ENCODE measurements at regions not wholly inside any gene's neighbourhood (a gene's known extent, or its start where the extent isn't known, plus 50 kb on each side); places are given as distances from the start of the nearest gene placed in this dataset.
A peak's percentile ranks its signal among the peaks of the same experiment; 100 is the strongest.

DNA sequence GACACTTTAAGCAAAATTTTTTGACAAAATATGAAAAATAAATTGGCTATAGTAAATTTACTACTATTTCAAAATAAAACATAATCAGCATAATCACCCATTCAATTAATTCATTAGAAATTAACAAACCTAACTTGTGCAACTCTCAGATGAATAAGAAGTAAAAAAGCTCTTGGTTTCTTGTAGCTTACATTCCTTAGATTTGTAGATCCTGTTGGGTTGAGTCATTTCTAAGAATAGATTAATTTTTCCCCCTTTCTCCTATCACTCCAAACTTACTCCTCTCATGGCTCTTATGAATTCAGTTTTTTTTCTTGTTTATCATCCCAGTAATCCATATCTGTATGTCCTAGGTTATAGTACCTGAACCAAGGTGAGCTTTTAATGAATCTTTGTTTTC is 230.9 kb upstream of the LRIG3 start:
- H3K9me3 ChIP-seq (ENCODE audit: control insufficient read depth, insufficient read depth, low read length): no peaks in the 10 kb centered on the region
- H3K79me2 ChIP-seq (ENCODE audit: control insufficient read depth, low read length): no peaks in the 10 kb centered on the region
- H3K4me3 ChIP-seq (ENCODE audit: low read length): no peak overlapping the region
- no peaks in the 10 kb centered on the region for H3K9me2 ChIP-seq (replicated peaks; ENCODE audit: control insufficient read depth, low read length)
- TF ChIP-seq CTCF (IDR thresholded peaks at IDR 0.05; ENCODE audit: low read depth, low read length, poor library complexity, severe bottlenecking) (no peak), EZH2phosphoT487 (IDR thresholded peaks at IDR 0.05; ENCODE audit: borderline replicate concordance, low read length) (no peak)
- H3K36me3 ChIP-seq (ENCODE audit: control insufficient read depth, low read length): no peaks in the 10 kb centered on the region
- H3K27me3 ChIP-seq (ENCODE audit: control insufficient read depth, low read length): no peaks in the 10 kb centered on the region
- no peaks in the 10 kb centered on the region for H3K4me1 ChIP-seq (ENCODE audit: control insufficient read depth, low read length)
- no peaks in the 10 kb centered on the region for H4K20me1 ChIP-seq (ENCODE audit: control insufficient read depth, insufficient read depth, low read depth, low read length)
- no peaks in the 10 kb centered on the region for H3F3A ChIP-seq (ENCODE audit: control insufficient read depth, insufficient read depth)
- no peak overlapping the region for H3K27ac ChIP-seq (ENCODE audit: low read depth, low read length)
- no peak overlapping the region for H3K4me2 ChIP-seq (ENCODE audit: low read length)

GRCh38 chr12:59149995-59150642 is 229.8 kb upstream of the LRIG3 start:
- Histone ChIP-seq H3K79me2 (ENCODE audit: control insufficient read depth, low read length) (no peaks in the 10 kb centered on the region), H3K4me2 (ENCODE audit: low read length) (no peak overlapping the region), H3K36me3 (ENCODE audit: control insufficient read depth, low read length) (no peaks in the 10 kb centered on the region), H3K9me2 (replicated peaks; ENCODE audit: control insufficient read depth, low read length) (no peaks in the 10 kb centered on the region), H3K4me1 (ENCODE audit: control insufficient read depth, low read length) (no peaks in the 10 kb centered on the region), H4K20me1 (ENCODE audit: control insufficient read depth, insufficient read depth, low read depth, low read length) (no peaks in the 10 kb centered on the region), H3K9me3 (ENCODE audit: control insufficient read depth, insufficient read depth, low read length) (no peaks in the 10 kb centered on the region), H3K4me3 (ENCODE audit: low read length) (no peak overlapping the region), H3F3A (ENCODE audit: control insufficient read depth, insufficient read depth) (no peaks in the 10 kb centered on the region), H3K27ac (ENCODE audit: low read depth, low read length) (no peak overlapping the region), H3K27me3 (ENCODE audit: control insufficient read depth, low read length) (no peaks in the 10 kb centered on the region)
- TF ChIP-seq EZH2phosphoT487 (IDR thresholded peaks at IDR 0.05; ENCODE audit: borderline replicate concordance, low read length) (no peak), CTCF (IDR thresholded peaks at IDR 0.05; ENCODE audit: low read depth, low read length, poor library complexity, severe bottlenecking) (peak; percentile 96)

DNA sequence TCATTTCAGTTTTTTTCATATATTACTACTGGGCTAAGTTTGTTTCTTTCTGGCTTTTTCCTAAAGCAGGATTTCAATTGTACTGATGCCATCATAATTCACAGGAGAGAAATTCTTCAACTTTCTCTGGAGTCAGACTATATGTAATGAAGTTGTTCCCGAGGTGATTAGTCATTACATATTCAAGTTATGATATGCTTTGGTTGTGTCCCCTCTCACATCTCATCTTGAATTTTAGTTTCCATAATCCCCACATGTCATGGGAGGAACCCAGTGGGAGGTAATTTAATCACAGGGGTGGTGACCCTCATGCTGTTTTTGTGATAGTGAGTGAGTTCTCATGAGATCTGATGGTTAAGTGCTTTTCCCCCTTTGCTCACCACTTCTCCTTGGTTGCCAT is 227.5 kb upstream of the LRIG3 start:
- no peaks in the 10 kb centered on the region for H4K20me1 ChIP-seq (ENCODE audit: control insufficient read depth, insufficient read depth, low read depth, low read length)
- H3K4me2 ChIP-seq (ENCODE audit: low read length): no peak overlapping the region
- no peak for TF ChIP-seq EZH2phosphoT487 (IDR thresholded peaks at IDR 0.05; ENCODE audit: borderline replicate concordance, low read length)
- no peak for TF ChIP-seq CTCF (IDR thresholded peaks at IDR 0.05; ENCODE audit: low read depth, low read length, poor library complexity, severe bottlenecking)
- no peaks in the 10 kb centered on the region for H3K36me3 ChIP-seq (ENCODE audit: control insufficient read depth, low read length)
- no peaks in the 10 kb centered on the region for H3K27me3 ChIP-seq (ENCODE audit: control insufficient read depth, low read length)
- H3K9me3 ChIP-seq (ENCODE audit: control insufficient read depth, insufficient read depth, low read length): no peaks in the 10 kb centered on the region
- H3F3A ChIP-seq (ENCODE audit: control insufficient read depth, insufficient read depth): no peaks in the 10 kb centered on the region
- H3K9me2 ChIP-seq (replicated peaks; ENCODE audit: control insufficient read depth, low read length): no peaks in the 10 kb centered on the region
- no peak overlapping the region for H3K4me3 ChIP-seq (ENCODE audit: low read length)
- no peak overlapping the region for H3K27ac ChIP-seq (ENCODE audit: low read depth, low read length)
- H3K4me1 ChIP-seq (ENCODE audit: control insufficient read depth, low read length): no peaks in the 10 kb centered on the region
- H3K79me2 ChIP-seq (ENCODE audit: control insufficient read depth, low read length): no peaks in the 10 kb centered on the region
